ENCODE measurements at regions not wholly inside any gene's neighbourhood (a gene's known extent, or its start where the extent isn't known, plus 50 kb on each side); places are given as distances from the start of the nearest gene placed in this dataset.

DNA sequence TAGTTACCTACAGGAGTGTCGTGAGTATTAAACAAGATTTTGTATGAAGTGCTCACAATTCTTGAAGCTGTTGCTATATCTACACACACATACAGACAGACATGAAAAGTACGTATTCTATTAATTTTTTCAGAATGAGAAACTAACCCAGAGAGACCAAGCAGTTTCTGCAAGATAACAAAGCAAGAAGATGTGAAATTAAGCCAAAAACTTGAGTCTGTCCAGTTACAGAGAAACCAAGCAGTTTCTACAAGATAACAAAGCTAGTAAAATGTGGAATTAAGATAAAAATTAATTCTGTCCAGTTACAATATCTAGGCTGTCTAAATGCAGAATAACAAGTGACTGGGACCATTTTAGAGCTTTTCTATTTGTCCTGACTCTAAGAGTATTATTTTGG, 132.4 kb downstream of the ALG10B start:
- TF ChIP-seq, protein P1, sequence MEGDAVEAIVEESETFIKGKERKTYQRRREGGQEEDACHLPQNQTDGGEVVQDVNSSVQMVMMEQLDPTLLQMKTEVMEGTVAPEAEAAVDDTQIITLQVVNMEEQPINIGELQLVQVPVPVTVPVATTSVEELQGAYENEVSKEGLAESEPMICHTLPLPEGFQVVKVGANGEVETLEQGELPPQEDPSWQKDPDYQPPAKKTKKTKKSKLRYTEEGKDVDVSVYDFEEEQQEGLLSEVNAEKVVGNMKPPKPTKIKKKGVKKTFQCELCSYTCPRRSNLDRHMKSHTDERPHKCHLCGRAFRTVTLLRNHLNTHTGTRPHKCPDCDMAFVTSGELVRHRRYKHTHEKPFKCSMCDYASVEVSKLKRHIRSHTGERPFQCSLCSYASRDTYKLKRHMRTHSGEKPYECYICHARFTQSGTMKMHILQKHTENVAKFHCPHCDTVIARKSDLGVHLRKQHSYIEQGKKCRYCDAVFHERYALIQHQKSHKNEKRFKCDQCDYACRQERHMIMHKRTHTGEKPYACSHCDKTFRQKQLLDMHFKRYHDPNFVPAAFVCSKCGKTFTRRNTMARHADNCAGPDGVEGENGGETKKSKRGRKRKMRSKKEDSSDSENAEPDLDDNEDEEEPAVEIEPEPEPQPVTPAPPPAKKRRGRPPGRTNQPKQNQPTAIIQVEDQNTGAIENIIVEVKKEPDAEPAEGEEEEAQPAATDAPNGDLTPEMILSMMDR (IDR thresholded peaks at IDR 0.05; ENCODE audit: poor library complexity): no peak
- no peak for TF ChIP-seq EZH2 (IDR thresholded peaks at IDR 0.05; ENCODE audit: borderline replicate concordance)
